ENCODE measurements at regions not wholly inside any gene's neighbourhood (a gene's known extent, or its start where the extent isn't known, plus 50 kb on each side); places are given as distances from the start of the nearest gene placed in this dataset.

DNA sequence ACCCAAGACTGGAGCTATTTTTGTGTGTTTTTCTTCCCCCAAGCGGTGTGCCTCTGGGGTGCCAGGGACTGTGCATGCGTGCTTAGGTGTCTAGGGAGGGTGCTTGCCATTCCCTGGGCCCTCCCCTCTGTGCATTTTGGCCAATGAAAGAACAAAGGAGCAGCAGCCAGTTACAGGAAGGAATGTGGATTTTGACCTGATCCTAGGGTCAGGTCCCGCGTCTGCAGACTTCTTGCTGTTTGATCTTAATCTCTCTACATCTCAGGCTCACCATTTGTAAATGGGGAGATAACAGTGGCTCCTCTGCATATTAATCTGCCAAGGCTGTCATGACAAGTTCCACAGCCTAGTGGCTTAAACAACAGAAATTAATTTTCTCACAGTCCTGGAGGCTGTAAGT is 699.1 kb downstream of the QKI start:
- no peaks in the 10 kb centered on the region for H3K9me3 ChIP-seq (replicated peaks; ENCODE audit: control insufficient read depth, low read depth, low read length)
- WGBS (ENCODE audit: insufficient coverage): no CpG with 5 or more reads among the region's 4 CpGs
- no peak for DNase-seq
- no peak overlapping the region for H3K4me3 ChIP-seq (ENCODE audit: low read length)
- H3K27ac ChIP-seq (ENCODE audit: low read length): no peak overlapping the region
- no peaks in the 10 kb centered on the region for H3K27me3 ChIP-seq (ENCODE audit: control insufficient read depth, insufficient read depth, low read length)
- H3K4me1 ChIP-seq (ENCODE audit: control insufficient read depth, insufficient read depth, low read length): peaks cover 16% of the 10 kb centered on the region
- no peaks in the 10 kb centered on the region for H3K36me3 ChIP-seq (ENCODE audit: control insufficient read depth, insufficient read depth, low read length)

DNA sequence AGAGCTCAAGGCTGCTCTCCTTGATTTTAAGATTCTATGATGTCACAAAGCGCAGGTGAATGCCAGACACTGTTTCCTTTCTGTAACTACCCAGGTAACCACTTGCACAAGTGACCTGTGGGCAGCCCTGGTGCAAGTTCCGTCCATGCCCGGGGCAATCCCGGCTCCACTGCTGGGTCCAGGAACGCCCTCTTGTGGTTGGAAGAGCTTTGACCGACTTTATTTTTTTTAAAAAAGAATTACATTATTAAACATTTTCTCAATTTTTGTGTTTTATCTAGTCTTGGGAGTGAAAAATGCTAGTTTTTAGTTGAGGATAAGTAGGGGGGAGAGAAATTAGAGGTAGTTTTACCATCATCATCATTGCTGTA is 695.2 kb downstream of the QKI start:
- Histone ChIP-seq H3K9me3 (replicated peaks; ENCODE audit: control insufficient read depth, low read depth, low read length) (no peaks in the 10 kb centered on the region), H3K27ac (ENCODE audit: low read length) (peak overlapping the region; percentile 97), H3K36me3 (ENCODE audit: control insufficient read depth, insufficient read depth, low read length) (no peaks in the 10 kb centered on the region), H3K4me3 (ENCODE audit: low read length) (no peak overlapping the region), H3K27me3 (ENCODE audit: control insufficient read depth, insufficient read depth, low read length) (no peaks in the 10 kb centered on the region), H3K4me1 (ENCODE audit: control insufficient read depth, insufficient read depth, low read length) (peaks cover 47% of the 10 kb centered on the region)
- peak; percentile 49 for DNase-seq
- WGBS (ENCODE audit: insufficient coverage): 60% methylated on average over 2 of the region's 6 CpGs

DNA sequence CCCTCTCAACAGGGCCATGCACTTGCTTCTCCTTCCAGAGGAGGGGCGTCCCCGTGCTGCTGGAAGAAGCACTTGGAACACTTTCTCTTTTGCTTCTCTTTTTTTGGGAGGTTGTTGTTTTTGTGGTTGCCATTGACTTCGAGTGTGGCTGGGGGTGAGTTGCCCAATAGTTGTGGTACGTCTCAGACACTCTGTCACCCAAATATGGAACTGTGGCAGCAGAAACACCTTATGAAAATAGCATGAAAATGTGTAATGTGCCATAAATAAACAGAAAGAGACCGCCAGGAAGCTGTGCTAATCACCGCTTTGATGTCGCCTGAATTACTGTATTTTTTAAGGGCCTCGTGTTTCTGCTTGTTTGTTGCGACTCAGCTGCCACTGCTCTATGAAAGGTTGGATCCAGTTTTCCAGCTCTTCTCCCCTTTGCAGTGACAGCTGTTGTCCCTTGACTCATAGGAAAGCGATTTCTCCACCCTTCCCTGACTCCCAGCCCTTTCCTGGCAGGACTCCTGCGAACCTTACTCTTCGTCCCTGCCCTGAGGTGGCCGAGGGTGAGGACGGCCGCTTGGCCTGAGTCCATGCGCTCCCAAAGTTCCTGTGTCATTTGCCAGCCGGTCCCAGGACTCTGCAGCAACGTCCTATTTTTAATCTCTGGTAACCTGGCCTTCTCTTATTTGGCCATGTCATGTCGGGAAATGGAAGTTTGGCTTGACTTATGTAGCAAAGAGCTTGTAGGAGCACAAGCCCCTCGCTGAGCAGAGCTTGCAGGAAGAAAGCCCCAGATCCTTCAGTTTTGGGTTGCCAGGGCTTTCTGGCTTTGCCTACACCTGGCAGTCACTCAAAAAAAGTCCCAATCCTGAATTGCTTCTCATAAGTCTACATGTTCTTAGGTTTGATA is 694.6 kb downstream of the QKI start:
- Histone ChIP-seq H3K27ac (ENCODE audit: low read length) (peak overlapping the region; percentile 97), H3K9me3 (replicated peaks; ENCODE audit: control insufficient read depth, low read depth, low read length) (no peaks in the 10 kb centered on the region), H3K4me1 (ENCODE audit: control insufficient read depth, insufficient read depth, low read length) (peaks cover 47% of the 10 kb centered on the region), H3K27me3 (ENCODE audit: control insufficient read depth, insufficient read depth, low read length) (no peaks in the 10 kb centered on the region), H3K36me3 (ENCODE audit: control insufficient read depth, insufficient read depth, low read length) (no peaks in the 10 kb centered on the region), H3K4me3 (ENCODE audit: low read length) (peak overlapping the region; percentile 2)
- peak; percentile 93 for DNase-seq
- WGBS (ENCODE audit: insufficient coverage): 66% methylated on average over 15 of the region's 20 CpGs

DNA sequence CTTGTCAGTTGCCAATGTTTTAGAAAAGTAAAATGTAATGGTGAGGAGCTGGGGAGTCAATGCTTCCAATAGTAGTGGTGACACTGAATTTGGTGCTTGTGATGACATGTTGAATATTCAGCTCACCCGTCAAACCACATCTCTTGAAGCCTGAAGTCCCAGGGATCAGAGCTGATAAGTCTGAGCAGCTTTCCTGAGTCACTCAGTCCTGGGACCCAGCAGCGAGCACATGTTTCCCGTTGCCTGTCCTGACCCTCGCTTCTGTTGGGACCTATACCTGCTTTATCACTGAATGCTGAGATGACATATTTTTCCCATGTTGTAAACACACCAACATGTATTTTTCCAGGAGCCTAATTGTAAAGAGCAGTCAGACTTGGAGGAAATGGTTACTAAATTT is 693.6 kb downstream of the QKI start:
- Histone ChIP-seq H3K9me3 (replicated peaks; ENCODE audit: control insufficient read depth, low read depth, low read length) (no peaks in the 10 kb centered on the region), H3K27me3 (ENCODE audit: control insufficient read depth, insufficient read depth, low read length) (no peaks in the 10 kb centered on the region), H3K27ac (ENCODE audit: low read length) (peak overlapping the region; percentile 97), H3K4me1 (ENCODE audit: control insufficient read depth, insufficient read depth, low read length) (peaks cover 47% of the 10 kb centered on the region), H3K4me3 (ENCODE audit: low read length) (no peak overlapping the region), H3K36me3 (ENCODE audit: control insufficient read depth, insufficient read depth, low read length) (no peaks in the 10 kb centered on the region)
- DNase-seq: no peak
- 86% methylated on average over 1 of the region's 4 CpGs for WGBS (ENCODE audit: insufficient coverage)

DNA sequence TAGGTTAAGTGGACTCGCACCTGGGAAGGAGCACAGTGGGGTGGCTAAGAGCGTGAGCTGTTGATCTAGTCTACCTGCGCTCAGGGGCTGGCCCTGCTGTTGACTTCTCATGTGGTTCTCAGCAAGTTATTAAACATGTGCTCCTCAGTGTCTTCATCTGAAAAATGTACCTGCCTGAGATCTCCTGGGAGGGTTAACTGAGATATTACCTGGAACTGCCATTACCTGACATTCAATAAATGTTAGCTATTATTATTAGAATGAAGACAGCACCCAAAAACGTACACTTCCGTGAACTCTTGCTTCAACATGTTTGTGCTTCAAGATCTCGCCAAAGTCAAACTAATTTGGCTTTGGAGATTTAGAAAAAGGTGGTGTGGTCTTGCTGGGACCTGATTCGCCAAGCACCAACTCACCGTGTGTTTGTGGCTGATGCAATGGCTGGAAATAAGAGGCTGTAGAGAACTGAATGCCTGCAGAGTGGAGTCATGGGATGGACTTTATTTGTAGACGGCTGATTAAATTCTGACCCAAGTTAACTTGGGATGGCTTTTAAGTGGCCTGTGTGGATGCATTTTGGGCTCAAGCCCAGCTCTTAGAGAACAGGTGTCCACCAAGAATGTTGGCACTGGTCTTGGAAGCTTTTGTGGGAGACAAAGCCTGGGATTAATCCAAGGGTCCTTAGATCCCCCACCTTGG is 692.9 kb downstream of the QKI start:
- Histone ChIP-seq H3K27ac (ENCODE audit: low read length) (peak overlapping the region; percentile 97), H3K4me3 (ENCODE audit: low read length) (no peak overlapping the region), H3K27me3 (ENCODE audit: control insufficient read depth, insufficient read depth, low read length) (no peaks in the 10 kb centered on the region), H3K36me3 (ENCODE audit: control insufficient read depth, insufficient read depth, low read length) (no peaks in the 10 kb centered on the region), H3K9me3 (replicated peaks; ENCODE audit: control insufficient read depth, low read depth, low read length) (no peaks in the 10 kb centered on the region), H3K4me1 (ENCODE audit: control insufficient read depth, insufficient read depth, low read length) (peaks cover 47% of the 10 kb centered on the region)
- DNase-seq: peak; percentile 67
- 80% methylated on average over 5 of the region's 9 CpGs for WGBS (ENCODE audit: insufficient coverage)

DNA sequence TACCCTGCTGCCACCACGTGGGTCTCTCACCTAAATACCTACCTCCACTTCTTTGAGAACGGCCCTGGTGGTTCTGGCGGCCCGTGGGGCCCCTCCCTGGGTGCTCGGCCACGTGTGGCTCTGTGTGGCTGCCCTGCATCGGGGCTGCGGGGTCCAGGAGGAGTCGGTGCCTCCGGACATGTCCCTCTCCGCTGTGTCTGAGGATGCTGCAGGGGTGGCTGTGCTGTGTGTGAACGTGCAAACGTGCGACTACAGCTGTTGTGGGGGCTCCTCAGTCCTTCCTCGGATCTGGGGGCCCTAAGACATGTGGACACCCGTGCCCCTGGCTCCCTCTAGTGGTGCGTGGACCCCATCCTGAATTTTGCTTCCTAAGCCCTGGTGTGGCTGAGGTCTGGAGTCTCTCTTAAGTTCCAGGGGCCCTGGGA is 691.8 kb downstream of the QKI start:
- peak overlapping the region; percentile 97 for H3K27ac ChIP-seq (ENCODE audit: low read length)
- WGBS (ENCODE audit: insufficient coverage): 69% methylated on average over 15 of the region's 17 CpGs
- H3K4me3 ChIP-seq (ENCODE audit: low read length): no peak overlapping the region
- DNase-seq: peak; percentile 51
- H3K36me3 ChIP-seq (ENCODE audit: control insufficient read depth, insufficient read depth, low read length): no peaks in the 10 kb centered on the region
- H3K27me3 ChIP-seq (ENCODE audit: control insufficient read depth, insufficient read depth, low read length): no peaks in the 10 kb centered on the region
- H3K9me3 ChIP-seq (replicated peaks; ENCODE audit: control insufficient read depth, low read depth, low read length): no peaks in the 10 kb centered on the region
- peaks cover 45% of the 10 kb centered on the region for H3K4me1 ChIP-seq (ENCODE audit: control insufficient read depth, insufficient read depth, low read length)

DNA sequence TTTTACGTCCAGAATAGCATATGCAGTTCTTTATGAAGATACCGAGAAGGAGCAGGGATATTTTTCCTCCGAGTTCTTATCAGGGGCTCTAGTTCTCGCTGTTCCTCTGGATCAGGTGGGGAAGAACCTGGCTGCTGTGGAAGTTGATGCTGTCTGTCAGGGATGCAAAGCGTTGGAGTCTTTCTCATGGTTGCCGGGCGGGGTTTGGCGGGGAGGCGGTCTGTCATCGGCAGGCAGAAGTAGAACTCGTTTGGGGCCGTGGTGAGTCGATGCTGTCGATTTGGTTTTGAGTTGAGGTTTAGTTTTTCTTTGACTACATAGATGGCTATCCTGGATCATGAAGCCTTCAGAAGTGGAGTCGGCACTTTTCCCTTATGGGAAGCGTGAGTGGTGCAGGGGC is 691.2 kb downstream of the QKI start:
- no peak overlapping the region for H3K4me3 ChIP-seq (ENCODE audit: low read length)
- WGBS (ENCODE audit: insufficient coverage): 96% methylated on average over 13 of the region's 16 CpGs
- peak overlapping the region; percentile 39 for H3K27ac ChIP-seq (ENCODE audit: low read length)
- no peaks in the 10 kb centered on the region for H3K36me3 ChIP-seq (ENCODE audit: control insufficient read depth, insufficient read depth, low read length)
- no peak for DNase-seq
- no peaks in the 10 kb centered on the region for H3K9me3 ChIP-seq (replicated peaks; ENCODE audit: control insufficient read depth, low read depth, low read length)
- H3K27me3 ChIP-seq (ENCODE audit: control insufficient read depth, insufficient read depth, low read length): no peaks in the 10 kb centered on the region
- peaks cover 45% of the 10 kb centered on the region for H3K4me1 ChIP-seq (ENCODE audit: control insufficient read depth, insufficient read depth, low read length)

DNA sequence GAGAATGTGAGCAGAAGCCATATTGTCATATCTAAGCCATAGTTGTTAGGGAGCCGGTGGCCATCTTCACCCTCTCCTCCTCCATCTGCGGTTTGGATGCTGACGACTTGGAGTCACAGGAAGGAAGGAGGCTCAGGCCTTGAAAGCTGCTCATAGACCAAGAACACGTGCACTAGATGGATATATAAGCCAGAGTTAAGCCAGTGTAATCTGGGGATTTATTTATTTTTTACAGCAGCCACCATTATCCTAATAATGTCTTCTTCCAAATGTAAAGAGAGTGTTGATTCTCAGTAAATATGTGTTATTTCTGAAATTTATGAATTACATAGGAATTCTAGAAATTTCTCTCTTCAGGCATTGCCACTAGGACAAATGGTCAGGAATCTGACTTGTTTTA is 689.9 kb downstream of the QKI start:
- peaks cover 41% of the 10 kb centered on the region for H3K4me1 ChIP-seq (ENCODE audit: control insufficient read depth, insufficient read depth, low read length)
- no peaks in the 10 kb centered on the region for H3K27me3 ChIP-seq (ENCODE audit: control insufficient read depth, insufficient read depth, low read length)
- WGBS (ENCODE audit: insufficient coverage): no CpG with 5 or more reads among the region's 4 CpGs
- H3K4me3 ChIP-seq (ENCODE audit: low read length): no peak overlapping the region
- H3K27ac ChIP-seq (ENCODE audit: low read length): peak overlapping the region; percentile 22
- DNase-seq: no peak
- no peaks in the 10 kb centered on the region for H3K9me3 ChIP-seq (replicated peaks; ENCODE audit: control insufficient read depth, low read depth, low read length)
- H3K36me3 ChIP-seq (ENCODE audit: control insufficient read depth, insufficient read depth, low read length): no peaks in the 10 kb centered on the region

DNA sequence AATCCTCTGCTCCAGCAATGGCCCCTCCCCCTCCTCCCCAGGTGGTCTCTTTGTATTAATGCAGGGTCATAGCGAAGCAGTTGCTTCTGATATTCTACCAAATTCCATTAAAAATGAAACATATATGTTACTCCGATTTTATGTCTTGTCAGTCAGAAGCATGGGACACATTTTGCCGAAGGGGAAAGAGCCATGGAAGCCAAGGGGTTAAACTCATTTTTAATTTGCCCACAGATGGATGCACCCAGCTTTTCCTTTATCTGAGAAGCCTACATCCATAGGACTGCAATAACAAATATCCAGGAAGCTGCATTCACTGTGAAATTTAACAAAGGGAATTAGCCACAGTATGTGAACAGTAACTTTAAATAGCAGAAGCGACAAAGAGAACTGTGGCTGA is 688.2 kb downstream of the QKI start:
- peak overlapping the region; percentile 36 for H3K27ac ChIP-seq (ENCODE audit: low read length)
- WGBS (ENCODE audit: insufficient coverage): 8% methylated on average over 2 of the region's 4 CpGs
- H3K4me3 ChIP-seq (ENCODE audit: low read length): no peak overlapping the region
- H3K36me3 ChIP-seq (ENCODE audit: control insufficient read depth, insufficient read depth, low read length): no peaks in the 10 kb centered on the region
- H3K27me3 ChIP-seq (ENCODE audit: control insufficient read depth, insufficient read depth, low read length): no peaks in the 10 kb centered on the region
- no peaks in the 10 kb centered on the region for H3K9me3 ChIP-seq (replicated peaks; ENCODE audit: control insufficient read depth, low read depth, low read length)
- DNase-seq: no peak
- H3K4me1 ChIP-seq (ENCODE audit: control insufficient read depth, insufficient read depth, low read length): peaks cover 37% of the 10 kb centered on the region

DNA sequence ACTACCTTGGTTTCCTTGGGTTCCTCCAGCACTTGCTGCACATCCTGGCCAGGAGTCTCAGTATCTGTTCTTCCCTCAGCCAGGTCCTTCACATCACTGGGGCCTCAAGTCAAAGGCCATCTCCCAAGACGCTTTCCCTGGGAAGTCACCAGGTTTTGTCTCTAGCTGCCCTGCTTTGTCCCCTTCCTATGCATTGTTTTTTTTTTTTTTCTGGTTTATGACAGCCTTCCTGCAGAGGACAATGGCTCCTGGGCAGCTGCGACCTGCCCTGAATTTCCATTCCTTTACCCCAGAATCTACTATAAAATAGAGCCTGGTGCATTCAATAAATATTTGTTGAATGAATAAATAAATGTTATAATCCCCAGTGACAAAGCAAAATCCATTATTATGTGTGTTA is 687.3 kb downstream of the QKI start:
- no peak overlapping the region for H3K4me3 ChIP-seq (ENCODE audit: low read length)
- H3K27me3 ChIP-seq (ENCODE audit: control insufficient read depth, insufficient read depth, low read length): no peaks in the 10 kb centered on the region
- peak overlapping the region; percentile 36 for H3K27ac ChIP-seq (ENCODE audit: low read length)
- no peaks in the 10 kb centered on the region for H3K36me3 ChIP-seq (ENCODE audit: control insufficient read depth, insufficient read depth, low read length)
- no peak for DNase-seq
- H3K4me1 ChIP-seq (ENCODE audit: control insufficient read depth, insufficient read depth, low read length): peaks cover 34% of the 10 kb centered on the region
- 90% methylated on average over 1 of the region's 2 CpGs for WGBS (ENCODE audit: insufficient coverage)
- H3K9me3 ChIP-seq (replicated peaks; ENCODE audit: control insufficient read depth, low read depth, low read length): no peaks in the 10 kb centered on the region

Data from muscle of leg (tissue), 3 donors.